ENCODE measurements at regions not wholly inside any gene's neighbourhood (a gene's known extent, or its start where the extent isn't known, plus 50 kb on each side); places are given as distances from the start of the nearest gene placed in this dataset.

GRCh38 chr16:88286301-88286923, 96.3 kb upstream of the ZNF469 start:
- Histone ChIP-seq H3K27me3 (peaks cover 0 to 6% (median 0%) of the 10 kb centered on the region in 9 donors), H3K36me3 (no peaks in the 10 kb centered on the region), H3K27ac (no peak overlapping the region), H3K9me3 (peaks cover 0 to 26% (median 15%) of the 10 kb centered on the region in 12 donors), H3K4me3 (no peak overlapping the region), H3K4me1 (peaks cover 0 to 7% (median 0%) of the 10 kb centered on the region in 12 donors)
- DNase-seq (peak in 2 of 5 donors; percentile 12 to 53), ATAC-seq (no peak)
- 88 to 92% (median 88%) methylated on average over 9 to 10 of the region's 10 CpGs for WGBS, 4 donors
- intact Hi-C loops (cut with DNase I) = no loop called here
- TF ChIP-seq POLR2A (IDR thresholded peaks at IDR 0.05) (no peak), CTCF (IDR thresholded peaks at IDR 0.05) (no peak)

- no peak for DNase-seq
- intact Hi-C loops (cut with DNase I) = no loop called here
- 80 to 98% (median 91%) methylated on average over 3 of the region's 3 CpGs for WGBS, 4 donors
- Histone ChIP-seq H3K4me3 (no peak overlapping the region), H3K9me3 (peaks cover 0 to 26% (median 15%) of the 10 kb centered on the region in 12 donors), H3K4me1 (peaks cover 0 to 6% (median 0%) of the 10 kb centered on the region in 12 donors), H3K27me3 (peaks cover 0 to 10% (median 0%) of the 10 kb centered on the region in 9 donors), H3K27ac (no peak overlapping the region), H3K36me3 (no peaks in the 10 kb centered on the region)
- TF ChIP-seq POLR2A (IDR thresholded peaks at IDR 0.05) (no peak), CTCF (IDR thresholded peaks at IDR 0.05) (peak in 9 of 12 donors; percentile 6 to 58 (median 22))
- no peak for ATAC-seq
Measured at GRCh38 chr16:88287219-88287618, 95.5 kb upstream of the ZNF469 start.

DNA sequence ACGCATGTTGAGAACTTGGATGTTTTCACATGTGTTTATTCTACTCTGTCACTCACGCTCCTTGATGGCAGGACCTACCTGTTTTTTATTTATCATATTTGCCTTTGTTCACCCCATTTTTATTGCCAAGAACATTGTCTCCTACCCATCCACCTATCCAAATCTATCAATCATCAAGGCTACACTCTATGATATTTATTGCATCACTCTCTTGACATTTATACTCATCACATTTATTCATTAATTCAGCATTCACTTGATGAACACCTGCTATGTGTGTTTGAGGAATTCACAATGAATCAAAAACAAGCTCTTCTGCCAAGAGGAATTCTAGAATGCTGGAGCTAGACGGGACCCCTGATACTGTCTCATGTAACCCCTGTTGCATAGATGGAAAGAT, 94.5 kb upstream of the ZNF469 start:
- Histone ChIP-seq H3K36me3 (no peaks in the 10 kb centered on the region), H3K27me3 (peaks cover 0 to 7% (median 0%) of the 10 kb centered on the region in 9 donors), H3K4me3 (no peak overlapping the region), H3K4me1 (peaks cover 0 to 6% (median 0%) of the 10 kb centered on the region in 12 donors), H3K27ac (no peak overlapping the region), H3K9me3 (peaks cover 0 to 26% (median 15%) of the 10 kb centered on the region in 12 donors)
- peak in 1 of 5 donors; percentile 6 for DNase-seq
- intact Hi-C loops (cut with DNase I) = no loop called here
- no peak for TF ChIP-seq POLR2A (IDR thresholded peaks at IDR 0.05)
- no peak for TF ChIP-seq CTCF (IDR thresholded peaks at IDR 0.05)
- 79 to 95% (median 83%) methylated on average over 3 of the region's 3 CpGs for WGBS, 4 donors
- no peak for ATAC-seq

- H3K4me3 ChIP-seq = no peak overlapping the region
- peaks cover 0 to 11% (median 0%) of the 10 kb centered on the region in 9 donors for H3K27me3 ChIP-seq
- intact Hi-C loops (cut with DNase I) = no loop called here
- no peak overlapping the region for H3K27ac ChIP-seq
- WGBS, 4 donors = 86 to 92% (median 89%) methylated on average over 3 of the region's 3 CpGs
- peaks cover 0 to 6% (median 0%) of the 10 kb centered on the region in 12 donors for H3K4me1 ChIP-seq
- DNase-seq = no peak
- peaks cover 0 to 26% (median 15%) of the 10 kb centered on the region in 12 donors for H3K9me3 ChIP-seq
- TF ChIP-seq CTCF (IDR thresholded peaks at IDR 0.05) = no peak
- TF ChIP-seq POLR2A (IDR thresholded peaks at IDR 0.05) = no peak
- no peak for ATAC-seq
- no peaks in the 10 kb centered on the region for H3K36me3 ChIP-seq
Measured at GRCh38 chr16:88289001-88289400, 93.8 kb upstream of the ZNF469 start.
